Natural killer cell (primary cell): ENCODE measurements at regions not wholly inside any gene's neighbourhood (a gene's known extent, or its start where the extent isn't known, plus 50 kb on each side); places are given as distances from the start of the nearest gene placed in this dataset.

Source experiments
- ATAC-seq, 3 donors: fragments of 150-1000 bp in 2 of 3; fragments of 200-7000 bp in 1 of 3; cut with Tn5 transposase; 1 replicate in 1 of 3; 2 replicates in 2 of 3; pipeline ENCODE4 v1.10.0; 2021; ENCODE audit warnings: mild to moderate bottlenecking in 2 of 3, moderate library complexity in 2 of 3
- DNase-seq, 2 donors: peaks; one replicate each; pipeline versions ENCODE4 v3.0.0 to v3.0.0-alpha.2; 2013 to 2021; ENCODE audit warnings: mixed read lengths in 1 of 2
- H3K27ac ChIP-seq: one replicate; pipeline ENCODE4 v1.5.1; 2013; ENCODE audit warnings: mild to moderate bottlenecking, low read length
- H3K27me3 ChIP-seq: one replicate; pipeline ENCODE4 v1.6.1; 2013; ENCODE audit warnings: low read length; ENCODE audit not compliant: control insufficient read depth, insufficient read depth
- H3K36me3 ChIP-seq: one replicate; pipeline ENCODE4 v1.6.1; 2013; ENCODE audit warnings: low read length; ENCODE audit not compliant: control insufficient read depth, insufficient read depth
- H3K4me1 ChIP-seq: one replicate; pipeline ENCODE4 v1.6.1; 2013; ENCODE audit warnings: low read length; ENCODE audit not compliant: control insufficient read depth, insufficient read depth
- H3K4me3 ChIP-seq: one replicate; pipeline ENCODE4 v1.5.1; 2013; ENCODE audit warnings: low read length
- H3K9me3 ChIP-seq: one replicate; pipeline ENCODE4 v1.6.1; 2013; ENCODE audit warnings: low read length; ENCODE audit not compliant: control insufficient read depth, insufficient read depth
- H3K27ac Mint-ChIP-seq, 2 donors: one replicate each; pipeline ENCODE4 v1.8.0; 2022; ENCODE audit warnings: mild to moderate bottlenecking in 2 of 2, mixed read lengths in 2 of 2, moderate library complexity in 1 of 2
- H3K27me3 Mint-ChIP-seq, 2 donors: one replicate each; pipeline ENCODE4 v1.8.0; 2022; ENCODE audit warnings: low read depth in 2 of 2, mixed read lengths in 2 of 2
- H3K36me3 Mint-ChIP-seq: one replicate; pipeline ENCODE4 v1.8.0; 2022; ENCODE audit warnings: mixed read lengths
- H3K4me1 Mint-ChIP-seq, 2 donors: one replicate each; pipeline ENCODE4 v1.8.0; 2022; ENCODE audit warnings: mixed read lengths in 2 of 2
- H3K4me3 Mint-ChIP-seq: one replicate; pipeline ENCODE4 v1.8.0; 2022; ENCODE audit warnings: mild to moderate bottlenecking, moderate library complexity, mixed read lengths
- H3K9me3 Mint-ChIP-seq, 2 donors: one replicate each; pipeline ENCODE4 v1.8.0; 2022; ENCODE audit warnings: mixed read lengths in 2 of 2
- CTCF ChIP-seq: fragments of 200-600 bp; IDR thresholded peaks from one replicate; pipeline ENCODE4 v1.8.0; 2022; ENCODE audit warnings: antibody characterized with exemption
- WGBS: methylation state at CpG from one replicate; pipeline ENCODE4 v1.1.7; 2013; ENCODE audit warnings: missing lambda C conversion rate; ENCODE audit not compliant: insufficient coverage; 5-methylcytosine and 5-hydroxymethylcytosine counted together
- intact Hi-C: fragments of 100-400 bp; cut with micrococcal nuclease; formaldehyde crosslinking; loops from one replicate; pipeline ENCODE4 v1.14.2; 2022

- no peak overlapping the region for H3K4me3 ChIP-seq
- H3K36me3 ChIP-seq, result no peaks in the 10 kb centered on the region
- intact Hi-C loops, result no loop called here
- Mint-ChIP-seq H3K36me3 (no peaks in the 10 kb centered on the region), H3K27ac (no peak overlapping the region), H3K4me3 (no peak overlapping the region), H3K4me1 (no peaks in the 10 kb centered on the region), H3K9me3 (no peaks in the 10 kb centered on the region), H3K27me3 (peaks cover 7 to 12% of the 10 kb centered on the region in 2 donors)
- no peak overlapping the region for H3K27ac ChIP-seq
- no peaks in the 10 kb centered on the region for H3K27me3 ChIP-seq
- TF ChIP-seq CTCF, result no peak
- DNase-seq (no peak), ATAC-seq (no peak)
- WGBS, result 100% methylated on average over 2 of the region's 2 CpGs
- H3K4me1 ChIP-seq, result no peaks in the 10 kb centered on the region
- no peaks in the 10 kb centered on the region for H3K9me3 ChIP-seq
Observed at GRCh38 chr3:30303770-30304169, 302.6 kb upstream of the TGFBR2 start.

GRCh38 chr3:30305021-30305420 is 301.4 kb upstream of the TGFBR2 start:
- H3K9me3 ChIP-seq, result no peaks in the 10 kb centered on the region
- H3K36me3 ChIP-seq, result no peaks in the 10 kb centered on the region
- intact Hi-C loops, result no loop called here
- H3K4me3 ChIP-seq, result no peak overlapping the region
- no peak for DNase-seq
- H3K27ac ChIP-seq, result no peak overlapping the region
- Mint-ChIP-seq H3K27me3 (peaks cover 7 to 12% of the 10 kb centered on the region in 2 donors), H3K27ac (no peak overlapping the region), H3K9me3 (no peaks in the 10 kb centered on the region), H3K4me3 (no peak overlapping the region), H3K4me1 (no peaks in the 10 kb centered on the region), H3K36me3 (no peaks in the 10 kb centered on the region)
- H3K4me1 ChIP-seq, result no peaks in the 10 kb centered on the region
- ATAC-seq, result no peak
- no peak for TF ChIP-seq CTCF
- no CpG with 5 or more reads among the region's 3 CpGs for WGBS
- no peaks in the 10 kb centered on the region for H3K27me3 ChIP-seq

GRCh38 chr3:30306896-30307295 is 299.5 kb upstream of the TGFBR2 start:
- intact Hi-C loops, result no loop called here
- no peaks in the 10 kb centered on the region for H3K9me3 ChIP-seq
- no peaks in the 10 kb centered on the region for H3K36me3 ChIP-seq
- peaks cover 0 to 6% of the 10 kb centered on the region in 2 donors for H3K27me3 Mint-ChIP-seq
- no peak for DNase-seq
- no peak overlapping the region for H3K27ac ChIP-seq
- no peak for TF ChIP-seq CTCF
- no peaks in the 10 kb centered on the region for H3K4me1 Mint-ChIP-seq
- no peaks in the 10 kb centered on the region for H3K27me3 ChIP-seq
- no peak overlapping the region for H3K4me3 ChIP-seq
- 89% methylated on average over 3 of the region's 3 CpGs for WGBS
- H3K27ac Mint-ChIP-seq, result no peak overlapping the region
- ATAC-seq, result no peak
- no peak overlapping the region for H3K4me3 Mint-ChIP-seq
- no peaks in the 10 kb centered on the region for H3K9me3 Mint-ChIP-seq
- no peaks in the 10 kb centered on the region for H3K4me1 ChIP-seq
- H3K36me3 Mint-ChIP-seq, result no peaks in the 10 kb centered on the region

- DNase-seq, result no peak
- no peak overlapping the region for H3K27ac Mint-ChIP-seq
Observed at GRCh38 chr3:30307372-30307950, 298.9 kb upstream of the TGFBR2 start.

More at GRCh38 chr3:30307372-30307950, 298.9 kb upstream of the TGFBR2 start:
- H3K36me3 Mint-ChIP-seq, result no peaks in the 10 kb centered on the region
- Histone ChIP-seq H3K27ac (no peak overlapping the region), H3K4me1 (no peaks in the 10 kb centered on the region), H3K27me3 (no peaks in the 10 kb centered on the region), H3K9me3 (no peaks in the 10 kb centered on the region), H3K36me3 (no peaks in the 10 kb centered on the region), H3K4me3 (no peak overlapping the region)
- H3K27me3 Mint-ChIP-seq, result peaks cover 0 to 6% of the 10 kb centered on the region in 2 donors
- TF ChIP-seq CTCF, result no peak
- no peak for ATAC-seq
- no peaks in the 10 kb centered on the region for H3K9me3 Mint-ChIP-seq
- no peak overlapping the region for H3K4me3 Mint-ChIP-seq
- H3K4me1 Mint-ChIP-seq, result no peaks in the 10 kb centered on the region
- intact Hi-C loops, result no loop called here
